IPS DF 6.9 (cell line): ENCODE measurements at regions not wholly inside any gene's neighbourhood (a gene's known extent, or its start where the extent isn't known, plus 50 kb on each side); places are given as distances from the start of the nearest gene placed in this dataset.
A peak's percentile ranks its signal among the peaks of the same experiment; 100 is the strongest.

Source experiments
- DNase-seq: peaks from one replicate; pipeline ENCODE4 v3.0.0-alpha.2; 2013; ENCODE audit warnings: low read depth, low spot score
- H3K27ac ChIP-seq: one replicate; pipeline ENCODE4 v1.5.1; 2013; ENCODE audit warnings: low read length, control low read depth
- H3K27me3 ChIP-seq: 2 replicates; pipeline ENCODE4 v1.6.1; 2013; ENCODE audit warnings: mild to moderate bottlenecking, low read length; ENCODE audit not compliant: control insufficient read depth, insufficient read depth
- H3K36me3 ChIP-seq: 2 replicates; pipeline ENCODE4 v1.6.1; 2013; ENCODE audit warnings: low read length; ENCODE audit not compliant: control insufficient read depth, insufficient read depth
- H3K4me1 ChIP-seq: 2 replicates; pipeline ENCODE4 v1.6.1; 2013; ENCODE audit warnings: low read length; ENCODE audit not compliant: control insufficient read depth, insufficient read depth
- H3K4me3 ChIP-seq: 2 replicates; pipeline ENCODE4 v1.5.1; 2013; ENCODE audit warnings: mild to moderate bottlenecking, low read length
- H3K9me3 ChIP-seq: 2 replicates; pipeline ENCODE4 v1.6.1; 2013; ENCODE audit warnings: low read length, inconsistent platforms; ENCODE audit not compliant: control insufficient read depth, insufficient read depth
- WGBS: extraction: QIAGEN DNeasy Blood & Tissue Kit; methylation state at CpG from one replicate; pipeline ENCODE4 v1.1.7; 2013; ENCODE audit warnings: mixed read lengths, missing lambda C conversion rate; ENCODE audit not compliant: insufficient read length, insufficient coverage; 5-methylcytosine and 5-hydroxymethylcytosine counted together

DNA sequence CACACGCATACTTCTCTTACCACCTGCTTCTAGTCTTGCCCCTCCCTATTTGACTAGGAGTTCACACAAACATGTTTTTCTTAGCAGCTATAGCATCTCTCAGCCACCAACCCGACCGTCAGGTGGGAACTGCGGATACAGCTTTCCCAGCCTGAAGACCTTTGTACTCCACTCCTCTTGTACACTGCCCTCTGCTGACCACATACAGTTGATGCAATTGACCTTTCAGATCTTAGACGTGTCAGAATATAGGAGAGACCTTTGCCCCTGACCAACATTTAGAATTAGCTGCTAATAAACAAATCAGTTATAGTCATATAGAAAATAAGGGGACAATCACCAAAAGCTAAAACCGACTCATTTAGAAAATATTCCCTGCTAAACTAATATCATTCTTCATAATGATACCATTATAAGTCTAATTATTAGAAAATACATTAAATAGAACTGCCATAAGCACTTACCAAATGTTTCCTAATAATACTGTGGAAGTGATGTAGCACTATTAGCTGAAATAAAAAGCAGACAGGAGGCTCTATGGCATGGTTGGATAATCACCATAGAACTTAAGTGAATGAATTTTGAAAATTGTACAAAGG, 208.4 kb downstream of the RAD51AP2 start:
- no peaks in the 10 kb centered on the region for H3K36me3 ChIP-seq
- no peaks in the 10 kb centered on the region for H3K9me3 ChIP-seq
- no peaks in the 10 kb centered on the region for H3K27me3 ChIP-seq
- WGBS, result no CpG with 5 or more reads among the region's 6 CpGs
- H3K4me1 ChIP-seq, result no peaks in the 10 kb centered on the region
- H3K4me3 ChIP-seq, result no peak overlapping the region
- DNase-seq, result peak; percentile 75
- H3K27ac ChIP-seq, result no peak overlapping the region

DNA sequence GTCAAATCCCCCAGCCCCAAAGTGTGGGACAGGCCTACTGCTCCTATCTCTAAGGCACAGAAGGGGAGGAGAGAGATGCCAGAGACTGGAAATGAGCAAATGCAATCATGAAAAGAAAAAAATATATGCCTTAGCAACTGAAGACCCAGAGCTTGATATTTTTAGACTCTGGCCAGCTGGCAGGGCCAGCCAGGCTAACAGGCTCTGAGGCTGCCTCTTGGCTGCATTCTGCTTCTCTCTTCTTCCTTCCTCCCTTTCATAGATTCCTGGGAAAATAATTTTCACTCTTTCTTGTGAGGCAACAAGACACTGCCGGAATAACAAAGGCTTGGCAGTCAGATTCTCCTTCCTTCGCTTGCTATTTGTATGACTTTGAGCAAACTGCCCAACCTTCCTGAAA, 209.1 kb downstream of the RAD51AP2 start:
- Histone ChIP-seq H3K4me3 (no peak overlapping the region), H3K27me3 (no peaks in the 10 kb centered on the region), H3K27ac (no peak overlapping the region), H3K4me1 (no peaks in the 10 kb centered on the region), H3K9me3 (no peaks in the 10 kb centered on the region), H3K36me3 (no peaks in the 10 kb centered on the region)
- no CpG with 5 or more reads among the region's 2 CpGs for whole genome bisulfite sequencing
- no peak for DNase-seq

DNA sequence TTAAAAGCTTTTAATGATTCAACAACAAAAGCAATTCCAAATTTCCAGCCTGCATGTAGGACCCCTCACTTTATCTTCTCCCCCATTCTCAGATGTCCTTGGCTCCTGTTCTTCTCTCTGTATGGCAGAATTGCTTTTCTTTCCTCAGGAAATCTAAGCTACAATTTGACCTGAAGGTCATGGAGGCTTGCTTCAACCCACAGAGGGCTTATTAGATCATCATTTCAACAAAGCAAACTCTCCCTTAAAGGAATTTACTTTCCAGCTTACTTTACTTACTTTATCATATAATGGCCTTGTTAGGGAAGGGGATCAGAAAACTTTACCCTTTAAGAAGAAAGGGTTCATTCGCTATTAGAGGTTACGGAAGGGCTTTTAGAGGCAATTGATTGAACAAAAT, 211.5 kb downstream of the RAD51AP2 start:
- WGBS, result 100% methylated on average over 1 of the region's 2 CpGs
- Histone ChIP-seq H3K9me3 (no peaks in the 10 kb centered on the region), H3K27me3 (no peaks in the 10 kb centered on the region), H3K36me3 (no peaks in the 10 kb centered on the region), H3K27ac (no peak overlapping the region), H3K4me1 (0 out of 2 replicates have a peak, but pooled peaks cover 1% of the 10 kb centered on the region), H3K4me3 (no peak overlapping the region)
- DNase-seq, result no peak

DNA sequence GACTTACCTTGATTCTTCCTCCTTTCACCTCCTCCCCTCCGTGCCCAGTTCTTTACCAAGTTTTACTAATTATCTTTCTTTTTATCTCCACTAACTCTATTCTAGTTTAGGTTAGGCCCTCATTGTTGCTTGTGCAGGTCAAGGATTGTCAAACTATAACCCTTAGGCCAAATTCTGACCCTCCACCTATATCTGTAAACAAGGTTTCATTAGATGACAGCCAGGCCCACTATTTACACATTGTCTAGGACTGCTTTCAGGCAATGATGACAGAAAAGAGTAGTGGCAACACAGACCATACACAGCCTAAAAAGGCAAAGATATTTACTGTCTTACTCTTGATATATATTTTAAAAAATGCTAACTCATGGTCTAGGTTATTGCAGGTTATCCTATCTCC, 212.0 kb downstream of the RAD51AP2 start:
- WGBS, result no CpG with 5 or more reads among the region's 1 CpG
- H3K4me1 ChIP-seq, result 0 out of 2 replicates have a peak, but pooled peaks cover 1% of the 10 kb centered on the region
- DNase-seq, result no peak

GRCh38 chr2:17303521-17303920, 214.7 kb downstream of the RAD51AP2 start:
- WGBS, result no CpG with 5 or more reads among the region's 2 CpGs
- no peak for DNase-seq
- Histone ChIP-seq H3K27me3 (no peaks in the 10 kb centered on the region), H3K27ac (no peak overlapping the region), H3K36me3 (no peaks in the 10 kb centered on the region), H3K4me3 (no peak overlapping the region), H3K9me3 (no peaks in the 10 kb centered on the region), H3K4me1 (0 out of 2 replicates have a peak, but pooled peaks cover 1% of the 10 kb centered on the region)

More for the DNA sequence above, 212.0 kb downstream of the RAD51AP2 start:
- H3K27ac ChIP-seq, result no peak overlapping the region
- no peak overlapping the region for H3K4me3 ChIP-seq
- H3K9me3 ChIP-seq, result no peaks in the 10 kb centered on the region
- H3K36me3 ChIP-seq, result no peaks in the 10 kb centered on the region
- no peaks in the 10 kb centered on the region for H3K27me3 ChIP-seq

DNA sequence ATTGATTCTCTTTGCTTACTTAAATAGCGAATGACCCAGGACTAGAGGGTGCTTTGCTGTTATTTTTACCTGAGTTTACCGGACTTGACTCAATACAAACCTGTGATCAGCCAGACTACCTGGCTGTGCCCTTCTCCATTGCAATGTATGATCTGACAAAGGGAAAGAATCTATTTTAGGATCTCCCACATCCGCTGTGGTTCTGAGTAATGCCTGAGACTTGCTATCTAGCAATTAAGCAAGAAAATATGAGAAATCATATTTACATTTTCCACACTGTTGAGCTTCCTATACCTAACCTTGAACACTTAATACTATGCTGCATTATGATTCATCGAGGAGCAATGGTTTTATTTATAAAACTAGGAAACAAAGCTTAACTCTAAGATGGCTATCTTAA, 215.2 kb downstream of the RAD51AP2 start:
- Histone ChIP-seq H3K4me3 (no peak overlapping the region), H3K4me1 (0 out of 2 replicates have a peak, but pooled peaks cover 1% of the 10 kb centered on the region), H3K9me3 (no peaks in the 10 kb centered on the region), H3K27ac (no peak overlapping the region), H3K36me3 (no peaks in the 10 kb centered on the region), H3K27me3 (no peaks in the 10 kb centered on the region)
- DNase-seq, result no peak
- WGBS, result no CpG with 5 or more reads among the region's 4 CpGs

DNA sequence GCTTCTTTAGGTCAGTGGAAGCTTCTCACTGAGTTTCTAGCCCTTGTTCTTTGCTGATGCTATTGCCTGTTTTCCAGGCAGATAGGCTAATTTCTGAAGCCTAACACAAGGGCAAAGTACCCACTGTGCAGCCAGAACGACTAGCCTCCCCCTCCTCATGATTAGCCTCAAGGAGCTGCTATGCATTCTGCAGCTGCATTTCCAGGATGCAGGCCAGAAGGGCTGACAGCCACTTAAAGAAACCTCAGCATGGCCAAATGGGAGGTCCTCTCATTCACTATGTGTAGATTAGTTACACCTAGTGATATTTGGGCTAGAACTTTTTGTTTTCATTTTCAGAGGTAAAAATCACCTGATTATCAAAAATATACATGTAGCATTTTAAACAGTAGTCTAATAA, 216.0 kb downstream of the RAD51AP2 start:
- Histone ChIP-seq H3K36me3 (no peaks in the 10 kb centered on the region), H3K4me1 (0 out of 2 replicates have a peak, but pooled peaks cover 1% of the 10 kb centered on the region), H3K27ac (no peak overlapping the region), H3K27me3 (no peaks in the 10 kb centered on the region), H3K4me3 (no peak overlapping the region), H3K9me3 (no peaks in the 10 kb centered on the region)
- WGBS, result no CpG with 5 or more reads among the region's 1 CpG
- DNase-seq, result no peak

DNA sequence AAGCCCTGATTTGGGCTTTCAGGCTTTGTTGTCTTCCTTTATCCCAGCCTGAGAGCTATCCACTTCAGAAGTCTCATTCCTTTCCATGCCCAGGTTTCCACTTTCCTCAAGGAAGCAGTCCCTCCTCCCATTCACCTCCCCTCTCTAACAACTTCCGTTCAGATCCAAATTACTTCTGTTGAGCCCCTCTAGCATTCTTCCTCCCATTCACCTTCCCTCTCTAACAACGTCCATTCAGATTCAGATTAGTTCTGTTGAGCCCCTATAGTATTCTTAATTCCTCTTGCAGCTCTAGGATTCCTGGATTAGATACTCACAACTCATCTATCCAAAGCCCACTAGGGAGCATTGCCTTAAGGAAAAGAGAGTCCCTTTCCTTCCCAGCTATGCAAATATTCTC, 216.8 kb downstream of the RAD51AP2 start:
- Histone ChIP-seq H3K9me3 (no peaks in the 10 kb centered on the region), H3K27me3 (no peaks in the 10 kb centered on the region), H3K4me3 (no peak overlapping the region), H3K36me3 (no peaks in the 10 kb centered on the region), H3K27ac (no peak overlapping the region), H3K4me1 (0 out of 2 replicates have a peak, but pooled peaks cover 1% of the 10 kb centered on the region)
- DNase-seq, result peak; percentile 29
- WGBS, result no CpG with 5 or more reads among the region's 2 CpGs

- H3K4me3 ChIP-seq, result no peak overlapping the region
- no peaks in the 10 kb centered on the region for H3K27me3 ChIP-seq
- no peak for DNase-seq
- H3K4me1 ChIP-seq, result 0 out of 2 replicates have a peak, but pooled peaks cover 1% of the 10 kb centered on the region
- no peak overlapping the region for H3K27ac ChIP-seq
- no peaks in the 10 kb centered on the region for H3K36me3 ChIP-seq
- H3K9me3 ChIP-seq, result no peaks in the 10 kb centered on the region
These were observed 218.2 kb downstream of the RAD51AP2 start for GRCh38 chr2:17299891-17300540.

GRCh38 chr2:17298453-17298852, 219.8 kb downstream of the RAD51AP2 start:
- no peak for DNase-seq
- no peak overlapping the region for H3K4me3 ChIP-seq
- 0 out of 2 replicates have a peak, but pooled peaks cover 1% of the 10 kb centered on the region for H3K4me1 ChIP-seq
- no CpG with 5 or more reads among the region's 2 CpGs for WGBS
- H3K27ac ChIP-seq, result no peak overlapping the region
- no peaks in the 10 kb centered on the region for H3K27me3 ChIP-seq
- H3K9me3 ChIP-seq, result no peaks in the 10 kb centered on the region
- no peaks in the 10 kb centered on the region for H3K36me3 ChIP-seq

- Histone ChIP-seq H3K4me3 (no peak overlapping the region), H3K36me3 (no peaks in the 10 kb centered on the region), H3K27ac (no peak overlapping the region), H3K4me1 (no peaks in the 10 kb centered on the region), H3K9me3 (no peaks in the 10 kb centered on the region), H3K27me3 (no peaks in the 10 kb centered on the region)
- no peak for DNase-seq
These were observed 221.6 kb downstream of the RAD51AP2 start for GRCh38 chr2:17296686-17297085.
